ENCODE measurements at regions not wholly inside any gene's neighbourhood (a gene's known extent, or its start where the extent isn't known, plus 50 kb on each side); places are given as distances from the start of the nearest gene placed in this dataset.

- Histone ChIP-seq H3K36me3 (no peaks in the 10 kb centered on the region), H3K9me3 (no peaks in the 10 kb centered on the region), H3K4me1 (no peaks in the 10 kb centered on the region), H3K27ac (no peak overlapping the region), H3K27me3 (no peaks in the 10 kb centered on the region), H3K4me3 (no peak overlapping the region)
- DNase-seq = no peak
- intact Hi-C loops (cut with DNase I; ENCODE audit: low total_unique reads) = no loop called here
- no peak for TF ChIP-seq CTCF (IDR thresholded peaks at IDR 0.05)
Measured at GRCh38 chr10:128614016-128614605, 487.9 kb upstream of the MKI67 start.

GRCh38 chr10:128614802-128615553 lies 488.8 kb upstream of the MKI67 start:
- Histone ChIP-seq H3K4me1 (no peaks in the 10 kb centered on the region), H3K27ac (no peak overlapping the region), H3K27me3 (no peaks in the 10 kb centered on the region), H3K36me3 (no peaks in the 10 kb centered on the region), H3K4me3 (no peak overlapping the region), H3K9me3 (no peaks in the 10 kb centered on the region)
- no peak for DNase-seq
- no peak for TF ChIP-seq CTCF (IDR thresholded peaks at IDR 0.05)
- TF ChIP-seq POLR2A (IDR thresholded peaks at IDR 0.05) = no peak
- intact Hi-C loops (cut with DNase I; ENCODE audit: low total_unique reads) = no loop called here

- DNase-seq = no peak
- TF ChIP-seq POLR2A (IDR thresholded peaks at IDR 0.05) = no peak
- no peak for TF ChIP-seq CTCF (IDR thresholded peaks at IDR 0.05)
- Histone ChIP-seq H3K4me3 (no peak overlapping the region), H3K27ac (no peak overlapping the region), H3K36me3 (no peaks in the 10 kb centered on the region), H3K9me3 (no peaks in the 10 kb centered on the region), H3K27me3 (no peaks in the 10 kb centered on the region), H3K4me1 (no peaks in the 10 kb centered on the region)
- intact Hi-C loops (cut with DNase I; ENCODE audit: low total_unique reads) = no loop called here
Measured at GRCh38 chr10:128617532-128617931, 491.3 kb upstream of the MKI67 start.

- Histone ChIP-seq H3K9me3 (no peaks in the 10 kb centered on the region), H3K4me3 (no peak overlapping the region), H3K4me1 (no peaks in the 10 kb centered on the region), H3K36me3 (no peaks in the 10 kb centered on the region), H3K27ac (no peak overlapping the region), H3K27me3 (no peaks in the 10 kb centered on the region)
- intact Hi-C loops (cut with DNase I; ENCODE audit: low total_unique reads) = no loop called here
- no peak for DNase-seq
- no peak for TF ChIP-seq POLR2A (IDR thresholded peaks at IDR 0.05)
- TF ChIP-seq CTCF (IDR thresholded peaks at IDR 0.05) = no peak
Measured at GRCh38 chr10:128622706-128623105, 496.5 kb upstream of the MKI67 start.

GRCh38 chr10:128623776-128624175 lies 497.6 kb upstream of the MKI67 start:
- DNase-seq = no peak
- no peak for TF ChIP-seq POLR2A (IDR thresholded peaks at IDR 0.05)
- TF ChIP-seq CTCF (IDR thresholded peaks at IDR 0.05) = no peak
- Histone ChIP-seq H3K27me3 (no peaks in the 10 kb centered on the region), H3K27ac (no peak overlapping the region), H3K4me3 (no peak overlapping the region), H3K4me1 (no peaks in the 10 kb centered on the region), H3K36me3 (no peaks in the 10 kb centered on the region), H3K9me3 (no peaks in the 10 kb centered on the region)
- intact Hi-C loops (cut with DNase I; ENCODE audit: low total_unique reads) = no loop called here

All from uterus (tissue), 3 donors.